Cardiac fibroblast (primary cell): ENCODE measurements at regions not wholly inside any gene's neighbourhood (a gene's known extent, or its start where the extent isn't known, plus 50 kb on each side); places are given as distances from the start of the nearest gene placed in this dataset.

Experiments used
- DNase-seq, 2 donors: peaks; one replicate each; pipeline versions ENCODE4 v3.0.0 to v3.0.0-alpha.2; 2010; ENCODE audit warnings: low read depth in 2 of 2
- H3K4me3 ChIP-seq, 2 donors: replicated peaks in 1 of 2; 1 replicate in 1 of 2; 2 replicates in 1 of 2; pipeline ENCODE4 v1.5.1; 2011; ENCODE audit warnings: low read depth in 2 of 2, low read length in 2 of 2, mild to moderate bottlenecking in 2 of 2, moderate library complexity in 1 of 2
- TF ChIP-seq, protein P1 (sequence below): IDR thresholded peaks from one replicate; pipeline ENCODE4 v1.5.1; 2011; ENCODE audit warnings: low read depth, mild to moderate bottlenecking, low read length, inconsistent platforms

DNA sequence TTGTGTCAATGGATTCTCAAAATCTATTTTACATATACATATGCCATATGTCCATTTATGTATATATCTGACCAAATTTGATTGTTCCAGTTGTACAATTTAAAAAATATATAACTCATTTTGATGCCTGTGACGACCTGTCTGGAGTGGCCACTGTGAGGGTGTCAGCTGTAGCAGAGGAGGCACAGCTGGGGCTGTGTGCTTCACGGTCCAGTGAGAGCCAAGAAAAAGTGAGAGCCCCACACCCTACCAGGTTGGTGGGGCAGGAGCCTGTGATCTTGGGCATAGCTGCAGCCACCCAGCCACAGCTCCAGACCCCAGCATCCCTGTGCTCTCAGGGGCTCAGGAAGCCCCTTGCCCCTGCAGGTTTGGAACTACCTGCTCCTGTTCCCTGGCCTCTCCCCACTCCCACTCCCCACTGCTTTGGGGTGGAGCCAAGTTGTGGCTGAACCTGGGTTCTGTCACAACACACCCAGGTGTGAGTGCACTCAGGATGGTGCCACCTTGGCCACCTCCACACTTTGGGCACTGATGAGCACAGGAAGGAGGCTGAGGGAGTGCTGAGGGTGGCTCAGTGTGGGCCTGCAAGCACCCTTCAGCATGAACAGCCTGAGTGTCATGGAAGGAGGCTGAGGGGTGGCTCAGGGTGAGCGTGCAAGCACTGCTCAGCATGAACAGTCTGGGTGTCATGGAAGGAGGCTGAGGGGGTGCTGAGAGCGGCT is 161.1 kb upstream of the ROBO1 start:
- no peak overlapping the region for H3K4me3 ChIP-seq
- TF ChIP-seq, protein P1, sequence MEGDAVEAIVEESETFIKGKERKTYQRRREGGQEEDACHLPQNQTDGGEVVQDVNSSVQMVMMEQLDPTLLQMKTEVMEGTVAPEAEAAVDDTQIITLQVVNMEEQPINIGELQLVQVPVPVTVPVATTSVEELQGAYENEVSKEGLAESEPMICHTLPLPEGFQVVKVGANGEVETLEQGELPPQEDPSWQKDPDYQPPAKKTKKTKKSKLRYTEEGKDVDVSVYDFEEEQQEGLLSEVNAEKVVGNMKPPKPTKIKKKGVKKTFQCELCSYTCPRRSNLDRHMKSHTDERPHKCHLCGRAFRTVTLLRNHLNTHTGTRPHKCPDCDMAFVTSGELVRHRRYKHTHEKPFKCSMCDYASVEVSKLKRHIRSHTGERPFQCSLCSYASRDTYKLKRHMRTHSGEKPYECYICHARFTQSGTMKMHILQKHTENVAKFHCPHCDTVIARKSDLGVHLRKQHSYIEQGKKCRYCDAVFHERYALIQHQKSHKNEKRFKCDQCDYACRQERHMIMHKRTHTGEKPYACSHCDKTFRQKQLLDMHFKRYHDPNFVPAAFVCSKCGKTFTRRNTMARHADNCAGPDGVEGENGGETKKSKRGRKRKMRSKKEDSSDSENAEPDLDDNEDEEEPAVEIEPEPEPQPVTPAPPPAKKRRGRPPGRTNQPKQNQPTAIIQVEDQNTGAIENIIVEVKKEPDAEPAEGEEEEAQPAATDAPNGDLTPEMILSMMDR = no peak
- DNase-seq = no peak

DNA sequence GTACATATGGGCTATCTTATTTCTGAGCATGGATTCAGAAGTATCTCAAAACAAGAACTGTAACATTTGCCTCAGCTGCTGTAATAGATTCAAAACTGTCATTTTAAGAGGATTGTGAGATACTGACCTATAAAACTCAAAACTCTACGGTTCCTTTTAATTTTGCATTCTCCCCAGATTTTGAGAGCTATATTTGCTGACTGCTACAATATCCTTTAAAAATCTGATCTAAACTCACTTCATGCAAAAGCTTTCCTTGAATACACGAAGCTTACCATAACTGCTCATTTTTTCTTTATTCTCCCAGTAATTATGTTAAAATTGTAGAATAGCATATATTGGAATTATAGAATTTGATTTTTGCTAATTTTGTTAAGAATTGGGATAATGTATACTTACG is 158.7 kb upstream of the ROBO1 start:
- H3K4me3 ChIP-seq = no peak overlapping the region
- no peak for DNase-seq
- TF ChIP-seq, protein P1 = no peak

DNA sequence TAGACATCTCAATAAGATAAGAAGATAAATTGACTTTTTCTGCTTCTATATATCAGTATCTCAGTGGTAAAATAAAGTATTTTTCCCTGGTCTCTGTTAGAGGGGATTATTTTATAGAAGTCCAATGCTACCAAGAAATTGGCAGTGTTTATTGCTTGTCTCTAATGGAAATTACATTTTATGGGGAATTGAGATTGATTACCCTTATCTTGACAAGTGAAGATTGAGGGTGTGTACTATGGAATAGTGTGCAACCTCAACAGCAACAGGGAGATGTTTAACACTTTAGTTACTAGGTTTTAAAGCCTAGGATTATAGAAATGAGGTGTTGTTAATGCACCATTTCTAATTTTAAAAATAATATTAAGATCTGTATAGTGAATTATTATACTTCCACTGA is 154.8 kb upstream of the ROBO1 start:
- TF ChIP-seq, protein P1 = no peak
- no peak overlapping the region for H3K4me3 ChIP-seq
- no peak for DNase-seq

DNA sequence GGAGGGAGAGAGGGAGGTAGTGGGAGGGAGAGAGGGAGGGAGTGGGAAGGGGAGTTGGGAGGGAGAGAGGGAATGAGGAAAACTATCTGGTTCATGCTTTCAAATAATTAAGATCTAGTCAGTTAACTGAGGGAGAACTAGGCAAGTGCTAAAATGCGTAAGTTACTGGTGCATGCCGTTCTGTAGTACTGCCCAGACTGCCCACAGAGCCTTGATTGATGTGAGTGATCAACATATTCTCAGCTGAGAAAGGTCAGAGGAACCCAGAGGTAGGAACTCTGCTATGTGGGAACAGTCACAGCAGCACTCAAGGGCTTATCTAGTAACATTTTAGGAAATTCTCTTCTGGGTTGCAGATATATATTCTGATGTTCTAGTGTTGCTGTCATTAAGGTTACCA is 149.8 kb upstream of the ROBO1 start:
- no peak for DNase-seq
- H3K4me3 ChIP-seq = no peak overlapping the region
- TF ChIP-seq, protein P1 = no peak

DNA sequence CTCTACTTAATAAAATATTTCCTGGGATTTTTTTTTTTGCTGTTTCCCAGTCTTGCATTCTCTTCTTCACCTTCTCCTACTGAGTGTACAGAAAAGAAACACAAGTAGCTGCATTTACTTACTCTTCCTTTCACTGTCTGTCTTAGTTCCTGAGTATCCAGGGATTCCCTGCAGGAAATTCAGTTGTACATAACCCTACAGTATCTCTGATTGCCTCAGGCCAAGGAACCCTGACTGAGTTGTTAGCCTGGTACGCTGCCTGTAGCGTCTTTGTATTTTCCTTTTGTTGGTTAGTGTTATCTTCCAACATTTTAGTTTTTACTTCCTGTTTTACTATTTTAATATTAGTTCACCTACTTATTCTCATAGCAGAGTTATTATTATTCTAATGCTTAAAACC is 142.5 kb upstream of the ROBO1 start:
- DNase-seq = no peak
- TF ChIP-seq, protein P1 = no peak
- no peak overlapping the region for H3K4me3 ChIP-seq

DNA sequence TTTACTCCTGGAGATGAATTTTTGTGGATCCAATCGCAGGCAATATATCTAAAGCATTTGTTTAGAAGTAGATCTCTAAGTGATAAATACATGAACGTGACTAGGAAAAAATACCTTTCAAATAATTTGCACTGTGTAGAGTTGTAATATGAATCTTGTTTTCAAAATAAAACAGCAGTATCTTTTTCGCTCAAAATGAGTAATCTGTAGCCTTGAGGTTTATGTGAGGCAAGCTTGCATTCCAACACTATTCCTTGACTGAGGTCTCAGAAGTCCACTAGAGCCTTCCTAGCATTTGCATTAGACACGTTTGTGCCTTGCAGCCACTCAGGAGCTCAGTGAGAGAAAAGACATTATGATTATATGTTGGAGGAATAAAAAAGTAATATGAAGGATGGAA is 138.3 kb upstream of the ROBO1 start:
- TF ChIP-seq, protein P1 = no peak

DNA sequence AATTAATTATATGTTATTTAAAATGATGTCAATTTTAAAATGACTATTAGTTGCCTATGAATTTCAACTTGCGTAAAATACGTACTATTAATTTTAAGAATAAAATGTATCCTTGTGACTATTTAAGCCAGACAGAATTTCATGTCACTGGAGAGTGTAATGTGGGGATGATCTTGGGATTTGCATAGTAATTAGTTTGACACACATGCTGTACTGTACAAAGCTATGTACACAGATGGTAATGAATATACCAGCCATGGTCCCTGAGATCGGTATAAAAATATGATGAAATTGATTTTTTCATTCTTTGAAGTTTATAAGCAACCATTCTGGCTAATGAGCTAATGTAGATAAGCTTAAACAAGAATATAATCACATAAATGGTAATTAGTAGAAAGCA is 134.4 kb upstream of the ROBO1 start:
- no peak for DNase-seq
- TF ChIP-seq, protein P1 = no peak

More for the DNA sequence above, 138.3 kb upstream of the ROBO1 start:
- no peak overlapping the region for H3K4me3 ChIP-seq
- peak in 1 of 2 donors; percentile 6 for DNase-seq

More for the DNA sequence above, 134.4 kb upstream of the ROBO1 start:
- no peak overlapping the region for H3K4me3 ChIP-seq
